ENCODE measurements at regions not wholly inside any gene's neighbourhood (a gene's known extent, or its start where the extent isn't known, plus 50 kb on each side); places are given as distances from the start of the nearest gene placed in this dataset.

- no peak for DNase-seq
- intact Hi-C loops (cut with DNase I): no loop called here
Measured at GRCh38 chr11:32161293-32161692, 70.4 kb downstream of the RCN1 start.

GRCh38 chr11:32162351-32162750 lies 71.5 kb downstream of the RCN1 start:
- no peak for DNase-seq
- intact Hi-C loops (cut with DNase I): no loop called here

- no peak for DNase-seq
- intact Hi-C loops (cut with DNase I): no loop called here
Measured at GRCh38 chr11:32162906-32163305, 72.0 kb downstream of the RCN1 start.

GRCh38 chr11:32163557-32163956 lies 72.7 kb downstream of the RCN1 start:
- intact Hi-C loops (cut with DNase I): no loop called here
- DNase-seq: no peak

GRCh38 chr11:32164836-32165235 lies 74.0 kb downstream of the RCN1 start:
- DNase-seq: peak in 11 of 42 donors; percentile 4 to 61 (median 25)
- intact Hi-C loops (cut with DNase I): no loop called here

GRCh38 chr11:32168924-32169323 lies 78.0 kb downstream of the RCN1 start:
- intact Hi-C loops (cut with DNase I): no loop called here
- no peak for DNase-seq

- no peak for DNase-seq
- intact Hi-C loops (cut with DNase I): loop anchor here (10.0 kb wide), 1 partner anchor 123 kb away; no protein-coding TSS in a partner anchor
Measured at GRCh38 chr11:32171445-32171844, 80.6 kb downstream of the RCN1 start.

- intact Hi-C loops (cut with DNase I): loop anchor here (10.0 kb wide), 1 partner anchor 123 kb away; no protein-coding TSS in a partner anchor
- no peak for DNase-seq
Measured at GRCh38 chr11:32172041-32172847, 81.4 kb downstream of the RCN1 start.

GRCh38 chr11:32172848-32173834 lies 82.3 kb downstream of the RCN1 start:
- peak in 41 of 42 donors; percentile 29 to 80 (median 64) for DNase-seq
- intact Hi-C loops (cut with DNase I): loop anchor here (10.0 kb wide), 1 partner anchor 122 kb away; no protein-coding TSS in a partner anchor

- intact Hi-C loops (cut with DNase I): loop anchor here (10.0 kb wide), 1 partner anchor 121 kb away; no protein-coding TSS in a partner anchor
- no peak for DNase-seq
Measured at GRCh38 chr11:32173977-32174376, 83.1 kb downstream of the RCN1 start.

GRCh38 chr11:32176223-32176934 lies 85.5 kb downstream of the RCN1 start:
- peak; percentile 51 to 95 (median 86) for DNase-seq
- intact Hi-C loops (cut with DNase I): loop anchor here (5.0 to 10.0 kb wide), 2 partner anchors 118 to 124 kb away; no protein-coding TSS in a partner anchor

GRCh38 chr11:32178692-32179091 lies 87.8 kb downstream of the RCN1 start:
- intact Hi-C loops (cut with DNase I): loop anchor here (5.0 to 10.0 kb wide), 2 partner anchors 116 to 126 kb away; no protein-coding TSS in a partner anchor
- DNase-seq: no peak

- intact Hi-C loops (cut with DNase I): no loop called here
Measured at GRCh38 chr11:32183512-32183911, 92.6 kb downstream of the RCN1 start.

GRCh38 chr11:32184041-32184722 lies 93.3 kb downstream of the RCN1 start:
- DNase-seq: no peak
- intact Hi-C loops (cut with DNase I): no loop called here

More at GRCh38 chr11:32183512-32183911, 92.6 kb downstream of the RCN1 start:
- DNase-seq: no peak

GRCh38 chr11:32184723-32185376 lies 94.0 kb downstream of the RCN1 start:
- intact Hi-C loops (cut with DNase I): no loop called here
- DNase-seq: no peak

- no peak for DNase-seq
- intact Hi-C loops (cut with DNase I): no loop called here
Measured at GRCh38 chr11:32186118-32186517, 95.2 kb downstream of the RCN1 start.

GRCh38 chr11:32187111-32187510 lies 96.2 kb downstream of the RCN1 start:
- intact Hi-C loops (cut with DNase I): no loop called here
- DNase-seq: no peak

GRCh38 chr11:32188785-32189184 lies 97.9 kb downstream of the RCN1 start:
- DNase-seq: no peak
- intact Hi-C loops (cut with DNase I): no loop called here
